ENCODE measurements at regions not wholly inside any gene's neighbourhood (a gene's known extent, or its start where the extent isn't known, plus 50 kb on each side); places are given as distances from the start of the nearest gene placed in this dataset.

DNA sequence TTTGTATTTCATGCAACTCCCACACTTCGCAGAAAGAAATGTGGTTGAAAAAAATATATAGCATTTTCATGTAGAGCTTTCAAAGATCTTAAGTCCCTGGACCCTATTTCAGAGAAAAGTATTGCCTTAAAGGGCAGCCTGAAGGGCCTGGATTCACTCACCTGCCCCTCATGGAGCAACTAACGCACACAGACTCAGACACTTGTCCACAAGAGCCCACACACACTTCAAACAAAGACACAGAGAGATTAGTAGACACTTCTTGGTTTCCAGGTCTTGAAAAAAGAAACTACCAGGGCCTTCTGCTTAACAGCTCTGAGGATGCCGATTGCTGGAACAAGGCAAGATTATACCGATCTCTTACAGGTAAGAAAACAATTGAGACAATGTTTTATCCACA is 122.2 kb downstream of the ZBTB18 start:
- Histone ChIP-seq H3K27ac (no peak overlapping the region), H3K36me3 (no peaks in the 10 kb centered on the region), H3K9me3 (no peaks in the 10 kb centered on the region), H3K4me3 (ENCODE audit: low read depth in 1 of 2, low read length in 1 of 2) (no peak overlapping the region), H3K27me3 (no peaks in the 10 kb centered on the region), H3K4me1 (ENCODE audit: control insufficient read depth in 1 of 2, insufficient read depth in 1 of 2, low read depth in 1 of 2, low read length in 1 of 2) (no peaks in the 10 kb centered on the region)
- TF ChIP-seq CTCF (IDR thresholded peaks at IDR 0.05), result no peak

- no peaks in the 10 kb centered on the region for H3K9me3 ChIP-seq
- no peaks in the 10 kb centered on the region for H3K4me1 ChIP-seq (ENCODE audit: control insufficient read depth in 1 of 2, insufficient read depth in 1 of 2, low read depth in 1 of 2, low read length in 1 of 2)
- H3K4me3 ChIP-seq (ENCODE audit: low read depth in 1 of 2, low read length in 1 of 2), result no peak overlapping the region
- H3K27me3 ChIP-seq, result no peaks in the 10 kb centered on the region
- no peaks in the 10 kb centered on the region for H3K36me3 ChIP-seq
- H3K27ac ChIP-seq, result no peak overlapping the region
- no peak for TF ChIP-seq CTCF (IDR thresholded peaks at IDR 0.05)
These were observed 122.7 kb downstream of the ZBTB18 start for GRCh38 chr1:244173769-244174168.

DNA sequence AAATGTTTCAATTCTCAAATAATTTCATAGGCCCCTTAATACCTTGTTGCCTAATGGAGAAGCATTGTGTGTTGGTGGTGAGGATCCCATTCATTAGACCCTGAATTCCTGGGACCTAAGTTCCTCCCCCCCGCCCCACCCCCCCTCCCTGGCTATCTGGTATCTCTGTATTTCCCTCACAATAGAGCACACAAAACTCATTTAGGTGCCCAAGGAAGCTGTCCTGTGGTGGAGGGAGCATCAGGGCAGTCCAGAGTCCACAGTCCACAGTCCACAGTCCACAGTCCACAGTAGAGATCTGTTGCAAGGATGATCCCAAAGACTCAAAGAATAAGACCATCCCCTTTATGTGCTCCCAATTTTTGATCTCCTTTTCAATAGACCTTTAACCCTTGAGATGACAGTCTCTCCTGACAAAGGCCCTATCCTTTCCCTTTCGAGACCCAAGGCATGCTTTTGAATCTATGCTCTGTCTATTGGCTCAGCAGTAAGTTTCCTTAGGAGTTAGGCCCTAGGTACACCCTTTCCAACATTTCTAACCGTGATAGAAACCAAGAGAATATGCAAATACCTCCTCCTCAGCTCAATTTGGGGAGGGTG is 123.9 kb downstream of the ZBTB18 start:
- Histone ChIP-seq H3K4me1 (ENCODE audit: control insufficient read depth in 1 of 2, insufficient read depth in 1 of 2, low read depth in 1 of 2, low read length in 1 of 2) (no peaks in the 10 kb centered on the region), H3K27ac (no peak overlapping the region), H3K36me3 (no peaks in the 10 kb centered on the region), H3K9me3 (no peaks in the 10 kb centered on the region), H3K27me3 (no peaks in the 10 kb centered on the region), H3K4me3 (ENCODE audit: low read depth in 1 of 2, low read length in 1 of 2) (no peak overlapping the region)
- no peak for TF ChIP-seq CTCF (IDR thresholded peaks at IDR 0.05)

DNA sequence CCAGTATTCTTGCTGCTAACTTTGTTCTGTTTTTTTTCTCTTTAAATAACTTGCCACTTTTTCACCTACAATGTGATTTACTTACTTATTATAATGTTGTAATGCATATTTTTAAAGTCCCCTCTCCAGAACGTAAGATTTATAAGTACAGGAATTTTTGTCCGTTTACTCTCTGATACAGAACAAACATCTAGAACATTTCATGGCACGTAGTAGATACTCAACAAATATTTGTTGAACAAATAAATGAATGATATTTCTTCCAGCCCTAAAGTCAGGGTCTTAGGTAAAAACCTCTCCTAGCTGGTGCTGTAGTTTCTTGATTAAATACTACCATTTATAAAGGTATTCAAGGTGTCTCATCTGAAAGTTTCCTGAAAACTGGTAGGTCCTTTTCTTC is 125.1 kb downstream of the ZBTB18 start:
- no peak overlapping the region for H3K27ac ChIP-seq
- H3K4me1 ChIP-seq (ENCODE audit: control insufficient read depth in 1 of 2, insufficient read depth in 1 of 2, low read depth in 1 of 2, low read length in 1 of 2), result no peaks in the 10 kb centered on the region
- no peak for TF ChIP-seq CTCF (IDR thresholded peaks at IDR 0.05)
- H3K27me3 ChIP-seq, result no peaks in the 10 kb centered on the region
- no peaks in the 10 kb centered on the region for H3K9me3 ChIP-seq
- no peaks in the 10 kb centered on the region for H3K36me3 ChIP-seq
- no peak overlapping the region for H3K4me3 ChIP-seq (ENCODE audit: low read depth in 1 of 2, low read length in 1 of 2)

- H3K9me3 ChIP-seq, result no peaks in the 10 kb centered on the region
- H3K4me3 ChIP-seq (ENCODE audit: low read depth in 1 of 2, low read length in 1 of 2), result no peak overlapping the region
- TF ChIP-seq CTCF (IDR thresholded peaks at IDR 0.05), result no peak
- no peaks in the 10 kb centered on the region for H3K36me3 ChIP-seq
- no peak overlapping the region for H3K27ac ChIP-seq
- no peaks in the 10 kb centered on the region for H3K4me1 ChIP-seq (ENCODE audit: control insufficient read depth in 1 of 2, insufficient read depth in 1 of 2, low read depth in 1 of 2, low read length in 1 of 2)
- no peaks in the 10 kb centered on the region for H3K27me3 ChIP-seq
These were observed 129.2 kb downstream of the ZBTB18 start for GRCh38 chr1:244180256-244180655.

DNA sequence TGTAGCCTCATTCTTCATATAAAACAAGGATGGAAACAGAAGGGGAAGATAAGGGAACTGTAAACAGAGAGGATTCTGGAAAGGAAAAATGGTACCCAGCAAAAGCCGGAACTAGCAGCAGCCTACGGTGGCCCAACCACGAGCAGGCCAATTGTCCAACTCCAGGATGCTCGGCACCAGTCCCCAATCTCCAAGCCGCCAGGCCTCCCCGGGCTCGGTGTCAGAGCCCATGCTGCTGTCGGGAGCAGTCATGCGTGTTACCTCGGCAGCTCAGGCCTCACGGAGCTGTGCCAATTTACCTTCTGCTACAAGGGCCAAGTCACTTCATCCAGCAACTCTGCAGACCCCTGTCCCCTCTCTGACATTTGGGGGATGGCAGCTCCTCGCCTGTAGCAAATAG is 130.8 kb downstream of the ZBTB18 start:
- no peak for TF ChIP-seq CTCF (IDR thresholded peaks at IDR 0.05)
- Histone ChIP-seq H3K36me3 (no peaks in the 10 kb centered on the region), H3K27me3 (no peaks in the 10 kb centered on the region), H3K4me3 (ENCODE audit: low read depth in 1 of 2, low read length in 1 of 2) (no peak overlapping the region), H3K27ac (no peak overlapping the region), H3K9me3 (no peaks in the 10 kb centered on the region), H3K4me1 (ENCODE audit: control insufficient read depth in 1 of 2, insufficient read depth in 1 of 2, low read depth in 1 of 2, low read length in 1 of 2) (no peaks in the 10 kb centered on the region)
